ENCODE measurements at regions not wholly inside any gene's neighbourhood (a gene's known extent, or its start where the extent isn't known, plus 50 kb on each side); places are given as distances from the start of the nearest gene placed in this dataset.

GRCh38 chr1:23622284-23622683 is 63.0 kb upstream of the ID3 start:
- H3K4me3 ChIP-seq (ENCODE audit: low read depth in 2 of 2, low read length in 2 of 2): no peak overlapping the region
- H3K4me1 ChIP-seq (ENCODE audit: control insufficient read depth, insufficient read depth, low read length): 0 out of 2 replicates have a peak, but pooled peaks cover 3% of the 10 kb centered on the region
- ChIA-PET CTCF (no interaction called here), POLR2A (no interaction called here)
- H3K27ac ChIP-seq (ENCODE audit: low read length): no peak overlapping the region
- BruUV-seq (replicated peaks): no TSS peak
- intact Hi-C loops (cut with micrococcal nuclease; ENCODE audit: unreplicated experiment): no loop called here
- no peak for ATAC-seq
- no peaks in the 10 kb centered on the region for H3K9me3 ChIP-seq (ENCODE audit: control insufficient read depth, insufficient read depth, low read depth, low read length)
- in situ Hi-C loops (cut with HindIII; ENCODE audit: low pct_unique_long_range_greater_than_20kb, low sequenced_read_pairs): no loop called here
- H3K36me3 ChIP-seq (ENCODE audit: control insufficient read depth, insufficient read depth, low read length): no peaks in the 10 kb centered on the region; the same call in 1 of the 2 replicates
- no peak for DNase-seq (ENCODE audit: low read depth, low spot score)
- H3K27me3 ChIP-seq (ENCODE audit: control insufficient read depth, insufficient read depth, low read length): peaks cover 7% of the 10 kb centered on the region
- TF ChIP-seq, protein P1, sequence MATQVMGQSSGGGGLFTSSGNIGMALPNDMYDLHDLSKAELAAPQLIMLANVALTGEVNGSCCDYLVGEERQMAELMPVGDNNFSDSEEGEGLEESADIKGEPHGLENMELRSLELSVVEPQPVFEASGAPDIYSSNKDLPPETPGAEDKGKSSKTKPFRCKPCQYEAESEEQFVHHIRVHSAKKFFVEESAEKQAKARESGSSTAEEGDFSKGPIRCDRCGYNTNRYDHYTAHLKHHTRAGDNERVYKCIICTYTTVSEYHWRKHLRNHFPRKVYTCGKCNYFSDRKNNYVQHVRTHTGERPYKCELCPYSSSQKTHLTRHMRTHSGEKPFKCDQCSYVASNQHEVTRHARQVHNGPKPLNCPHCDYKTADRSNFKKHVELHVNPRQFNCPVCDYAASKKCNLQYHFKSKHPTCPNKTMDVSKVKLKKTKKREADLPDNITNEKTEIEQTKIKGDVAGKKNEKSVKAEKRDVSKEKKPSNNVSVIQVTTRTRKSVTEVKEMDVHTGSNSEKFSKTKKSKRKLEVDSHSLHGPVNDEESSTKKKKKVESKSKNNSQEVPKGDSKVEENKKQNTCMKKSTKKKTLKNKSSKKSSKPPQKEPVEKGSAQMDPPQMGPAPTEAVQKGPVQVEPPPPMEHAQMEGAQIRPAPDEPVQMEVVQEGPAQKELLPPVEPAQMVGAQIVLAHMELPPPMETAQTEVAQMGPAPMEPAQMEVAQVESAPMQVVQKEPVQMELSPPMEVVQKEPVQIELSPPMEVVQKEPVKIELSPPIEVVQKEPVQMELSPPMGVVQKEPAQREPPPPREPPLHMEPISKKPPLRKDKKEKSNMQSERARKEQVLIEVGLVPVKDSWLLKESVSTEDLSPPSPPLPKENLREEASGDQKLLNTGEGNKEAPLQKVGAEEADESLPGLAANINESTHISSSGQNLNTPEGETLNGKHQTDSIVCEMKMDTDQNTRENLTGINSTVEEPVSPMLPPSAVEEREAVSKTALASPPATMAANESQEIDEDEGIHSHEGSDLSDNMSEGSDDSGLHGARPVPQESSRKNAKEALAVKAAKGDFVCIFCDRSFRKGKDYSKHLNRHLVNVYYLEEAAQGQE (IDR thresholded peaks at IDR 0.05; ENCODE audit: insufficient read depth in 1 of 2, low read depth in 2 of 2, low read length in 1 of 2): no peak
- TF ChIP-seq CTCF (IDR thresholded peaks at IDR 0.05) (no peak), SIN3A (IDR thresholded peaks at IDR 0.05; ENCODE audit: borderline replicate concordance, insufficient read depth, low read depth, low read length) (no peak), TCF7L2 (IDR thresholded peaks at IDR 0.05; ENCODE audit: low read depth, low read length) (no peak), POLR2AphosphoS5 (IDR thresholded peaks at IDR 0.05; ENCODE audit: low read depth, low read length) (no peak)

GRCh38 chr1:23620605-23621004 is 61.3 kb upstream of the ID3 start:
- peaks cover 7% of the 10 kb centered on the region for H3K27me3 ChIP-seq (ENCODE audit: control insufficient read depth, insufficient read depth, low read length)
- H3K4me1 ChIP-seq (ENCODE audit: control insufficient read depth, insufficient read depth, low read length): 0 out of 2 replicates have a peak, but pooled peaks cover 3% of the 10 kb centered on the region
- H3K9me3 ChIP-seq (ENCODE audit: control insufficient read depth, insufficient read depth, low read depth, low read length): no peaks in the 10 kb centered on the region
- intact Hi-C loops (cut with micrococcal nuclease; ENCODE audit: unreplicated experiment) (no loop called here), in situ Hi-C loops (cut with HindIII; ENCODE audit: low pct_unique_long_range_greater_than_20kb, low sequenced_read_pairs) (no loop called here)
- ChIA-PET CTCF (interaction anchor here (1.0 to 1.2 kb wide), 2 partner anchors 17 to 81 kb away, joined by 3 to 7 read pairs; no protein-coding TSS in a partner anchor), POLR2A (interaction anchor here (1.0 kb wide), 1 partner anchor 66 kb away, joined by 3 read pairs; no protein-coding TSS in a partner anchor)
- no peaks in the 10 kb centered on the region; the same call in 1 of the 2 replicates for H3K36me3 ChIP-seq (ENCODE audit: control insufficient read depth, insufficient read depth, low read length)
- no TSS peak for BruUV-seq (replicated peaks)
- no peak overlapping the region for H3K27ac ChIP-seq (ENCODE audit: low read length)
- no peak for TF ChIP-seq POLR2AphosphoS5 (IDR thresholded peaks at IDR 0.05; ENCODE audit: low read depth, low read length)
- TF ChIP-seq CTCF (IDR thresholded peaks at IDR 0.05): no peak
- TF ChIP-seq SIN3A (IDR thresholded peaks at IDR 0.05; ENCODE audit: borderline replicate concordance, insufficient read depth, low read depth, low read length): no peak
- TF ChIP-seq, protein P1 (IDR thresholded peaks at IDR 0.05; ENCODE audit: insufficient read depth in 1 of 2, low read depth in 2 of 2, low read length in 1 of 2): no peak
- TF ChIP-seq TCF7L2 (IDR thresholded peaks at IDR 0.05; ENCODE audit: low read depth, low read length): no peak
- DNase-seq (ENCODE audit: low read depth, low spot score) (no peak), ATAC-seq (no peak)
- no peak overlapping the region for H3K4me3 ChIP-seq (ENCODE audit: low read depth in 2 of 2, low read length in 2 of 2)
